Hippocampal formation (tissue), 2 donors: ENCODE measurements at regions not wholly inside any gene's neighbourhood (a gene's known extent, or its start where the extent isn't known, plus 50 kb on each side); places are given as distances from the start of the nearest gene placed in this dataset.

Experiments used
- DNase-seq, 2 donors: peaks; one replicate each; lab custom pipeline; 2025; lab: John Stamatoyannopoulos, UW

GRCh38 chr20:52921340-52921739, 50.8 kb upstream of the TSHZ2 start:
- DNase-seq = no peak

- no peak for DNase-seq
Measured at GRCh38 chr20:52918311-52918710, 53.8 kb upstream of the TSHZ2 start.

GRCh38 chr20:52915564-52915963, 56.6 kb upstream of the TSHZ2 start:
- DNase-seq = no peak

- DNase-seq = no peak
Measured at GRCh38 chr20:52914870-52915269, 57.3 kb upstream of the TSHZ2 start.

GRCh38 chr20:52913650-52914387, 58.3 kb upstream of the TSHZ2 start:
- DNase-seq = no peak

GRCh38 chr20:52905241-52905994, 66.7 kb upstream of the TSHZ2 start:
- DNase-seq = no peak

- no peak for DNase-seq
Measured at GRCh38 chr20:52904837-52905236, 67.3 kb upstream of the TSHZ2 start.

GRCh38 chr20:52899041-52899608, 73.0 kb upstream of the TSHZ2 start:
- DNase-seq = no peak

GRCh38 chr20:52896348-52896747, 75.8 kb upstream of the TSHZ2 start:
- DNase-seq = no peak

GRCh38 chr20:52895701-52896100, 76.5 kb upstream of the TSHZ2 start:
- DNase-seq = no peak

- no peak for DNase-seq
Measured at GRCh38 chr20:52895235-52895634, 76.9 kb upstream of the TSHZ2 start.

- DNase-seq = no peak
Measured at GRCh38 chr20:52893498-52893897, 78.7 kb upstream of the TSHZ2 start.

- no peak for DNase-seq
Measured at GRCh38 chr20:52892023-52892422, 80.1 kb upstream of the TSHZ2 start.

- no peak for DNase-seq
Measured at GRCh38 chr20:52890130-52890529, 82.0 kb upstream of the TSHZ2 start.

- DNase-seq = no peak
Measured at GRCh38 chr20:52889225-52889624, 82.9 kb upstream of the TSHZ2 start.

- DNase-seq = no peak
Measured at GRCh38 chr20:52888096-52888495, 84.1 kb upstream of the TSHZ2 start.

- no peak for DNase-seq
Measured at GRCh38 chr20:52880997-52881396, 91.2 kb upstream of the TSHZ2 start.

- no peak for DNase-seq
Measured at GRCh38 chr20:52880259-52880658, 91.9 kb upstream of the TSHZ2 start.

GRCh38 chr20:52874241-52874640, 97.9 kb upstream of the TSHZ2 start:
- no peak for DNase-seq

- DNase-seq = no peak
Measured at GRCh38 chr20:52869698-52870501, 102.3 kb upstream of the TSHZ2 start.

GRCh38 chr20:52869276-52869675, 102.9 kb upstream of the TSHZ2 start:
- DNase-seq = no peak

GRCh38 chr20:52867305-52867704, 104.9 kb upstream of the TSHZ2 start:
- DNase-seq = no peak
